Stimulated activated CD8-positive, alpha-beta memory T cell treated with anti-CD3 and anti-CD28 coated beads, Interleukin-12 subunit alpha, Interleukin-12 subunit beta, amount 100 ng/mL, for 24 hours (primary cell): ENCODE measurements at regions not wholly inside any gene's neighbourhood (a gene's known extent, or its start where the extent isn't known, plus 50 kb on each side); places are given as distances from the start of the nearest gene placed in this dataset.

Experiments used
- DNase-seq: peaks from one replicate; pipeline ENCODE4 v3.0.0-alpha.2; 2020; ENCODE audit errors: extremely low read depth

- no peak for DNase-seq
Observed at GRCh38 chr5:89991592-89991991, 418.0 kb downstream of the CETN3 start.

GRCh38 chr5:89989776-89990175, 419.8 kb downstream of the CETN3 start:
- DNase-seq: no peak

GRCh38 chr5:89988998-89989655, 420.4 kb downstream of the CETN3 start:
- DNase-seq: no peak

- no peak for DNase-seq
Observed at GRCh38 chr5:89988129-89988810, 421.3 kb downstream of the CETN3 start.

- DNase-seq: no peak
Observed at GRCh38 chr5:89983216-89983615, 426.3 kb downstream of the CETN3 start.

GRCh38 chr5:89981878-89982773, 427.4 kb downstream of the CETN3 start:
- DNase-seq: no peak

GRCh38 chr5:89981021-89981420, 428.5 kb downstream of the CETN3 start:
- DNase-seq: no peak

GRCh38 chr5:89973516-89973915, 436.0 kb downstream of the CETN3 start:
- no peak for DNase-seq

- DNase-seq: no peak
Observed at GRCh38 chr5:89972901-89973300, 436.7 kb downstream of the CETN3 start.

- no peak for DNase-seq
Observed at GRCh38 chr5:89968958-89969381, 440.6 kb downstream of the CETN3 start.

GRCh38 chr5:89967771-89968444, 441.6 kb downstream of the CETN3 start:
- no peak for DNase-seq

- DNase-seq: no peak
Observed at GRCh38 chr5:89956838-89957237, 452.7 kb downstream of the CETN3 start.

GRCh38 chr5:89954916-89955315, 454.6 kb downstream of the CETN3 start:
- DNase-seq: no peak

- no peak for DNase-seq
Observed at GRCh38 chr5:89951876-89952275, 457.7 kb downstream of the CETN3 start.

- DNase-seq: no peak
Observed at GRCh38 chr5:89950234-89950633, 459.3 kb downstream of the CETN3 start.

- DNase-seq: no peak
Observed at GRCh38 chr5:89948977-89949376, 460.6 kb downstream of the CETN3 start.

GRCh38 chr5:89946916-89947315, 462.6 kb downstream of the CETN3 start:
- no peak for DNase-seq

- no peak for DNase-seq
Observed at GRCh38 chr5:89946508-89946907, 463.0 kb downstream of the CETN3 start.

GRCh38 chr5:89942171-89942570, 467.4 kb downstream of the CETN3 start:
- DNase-seq: no peak

GRCh38 chr5:89936576-89936975, 473.0 kb downstream of the CETN3 start:
- DNase-seq: no peak

GRCh38 chr5:89934069-89934468, 475.5 kb downstream of the CETN3 start:
- DNase-seq: no peak

- no peak for DNase-seq
Observed at GRCh38 chr5:89932771-89933181, 476.8 kb downstream of the CETN3 start.
